ENCODE measurements at regions not wholly inside any gene's neighbourhood (a gene's known extent, or its start where the extent isn't known, plus 50 kb on each side); places are given as distances from the start of the nearest gene placed in this dataset.

GRCh38 chr1:191533254-191533653 is 625.0 kb upstream of the RGS18 start:
- no peak for TF ChIP-seq ZNF33A (CRISPR knock-in tag; IDR thresholded peaks at IDR 0.05; ENCODE audit: borderline replicate concordance)
- TF ChIP-seq GTF2F1 (IDR thresholded peaks at IDR 0.05; ENCODE audit: low read length): no peak
- TF ChIP-seq GABPA (IDR thresholded peaks at IDR 0.05; ENCODE audit: low read depth, low read length): no peak
- no peak for TF ChIP-seq GABPA (CRISPR knock-in tag; IDR thresholded peaks at IDR 0.05; ENCODE audit: low read depth)
- TF ChIP-seq PLRG1 (conservative IDR thresholded peaks at IDR 0.05): no peak
- no peak for TF ChIP-seq ZSCAN5A (CRISPR knock-in tag; IDR thresholded peaks at IDR 0.05; ENCODE audit: borderline replicate concordance)
- no peak for TF ChIP-seq CEBPB (IDR thresholded peaks at IDR 0.05; ENCODE audit: borderline replicate concordance, low read depth, low read length)
- no peak for TF ChIP-seq ZNF597 (CRISPR knock-in tag; IDR thresholded peaks at IDR 0.05)
- TF ChIP-seq TIGD3 (CRISPR knock-in tag; IDR thresholded peaks at IDR 0.05; ENCODE audit: borderline replicate concordance): no peak
- no peak for TF ChIP-seq ZNF12 (CRISPR knock-in tag; IDR thresholded peaks at IDR 0.05)
- no peak for TF ChIP-seq MIER3 (CRISPR knock-in tag; IDR thresholded peaks at IDR 0.05; ENCODE audit: borderline replicate concordance)
- no peak for TF ChIP-seq SIN3B (IDR thresholded peaks at IDR 0.05; ENCODE audit: low read length)

All from HepG2 (cell line).